GM12873 (cell line): ENCODE measurements at regions not wholly inside any gene's neighbourhood (a gene's known extent, or its start where the extent isn't known, plus 50 kb on each side); places are given as distances from the start of the nearest gene placed in this dataset.

Experiments used
- CTCF ChIP-seq: IDR thresholded peaks from 2 replicates; pipeline ENCODE4 v1.5.1; 2012; ENCODE audit warnings: low read depth, mild to moderate bottlenecking, moderate library complexity, low read length, control low read depth; ENCODE audit not compliant: insufficient read depth; ENCODE audit errors: missing control alignments

GRCh38 chr9:91156451-91157234 lies 205.1 kb downstream of the AUH start:
- TF ChIP-seq CTCF: no peak

- no peak for TF ChIP-seq CTCF
Measured at GRCh38 chr9:91157883-91158282, 203.8 kb downstream of the AUH start.

DNA sequence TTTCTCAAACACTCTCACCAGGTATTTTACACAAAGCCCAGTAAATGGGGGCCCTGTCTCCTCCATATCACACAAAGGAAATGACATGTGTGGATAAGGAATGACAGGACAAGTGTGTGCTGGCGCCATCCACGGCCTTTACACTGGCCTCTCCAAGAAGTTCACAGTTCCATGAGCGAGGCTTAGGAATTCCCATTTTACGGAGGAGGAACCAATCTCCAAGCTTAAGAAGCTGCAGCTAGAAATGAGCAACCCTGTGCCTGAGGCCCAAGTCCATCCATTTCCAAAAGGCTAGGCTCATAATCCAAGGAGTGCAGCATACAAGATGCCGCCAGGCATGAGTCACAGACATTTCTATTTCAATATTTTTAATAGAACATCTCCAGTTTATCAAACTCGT lies 203.4 kb downstream of the AUH start:
- no peak for TF ChIP-seq CTCF

- TF ChIP-seq CTCF: no peak
Measured at GRCh38 chr9:91158946-91159345, 202.8 kb downstream of the AUH start.

- no peak for TF ChIP-seq CTCF
Measured at GRCh38 chr9:91159664-91160121, 202.0 kb downstream of the AUH start.

- TF ChIP-seq CTCF: no peak
Measured at GRCh38 chr9:91160181-91160580, 201.5 kb downstream of the AUH start.

GRCh38 chr9:91160599-91161464 lies 200.9 kb downstream of the AUH start:
- no peak for TF ChIP-seq CTCF
